ENCODE measurements at regions not wholly inside any gene's neighbourhood (a gene's known extent, or its start where the extent isn't known, plus 50 kb on each side); places are given as distances from the start of the nearest gene placed in this dataset.

DNA sequence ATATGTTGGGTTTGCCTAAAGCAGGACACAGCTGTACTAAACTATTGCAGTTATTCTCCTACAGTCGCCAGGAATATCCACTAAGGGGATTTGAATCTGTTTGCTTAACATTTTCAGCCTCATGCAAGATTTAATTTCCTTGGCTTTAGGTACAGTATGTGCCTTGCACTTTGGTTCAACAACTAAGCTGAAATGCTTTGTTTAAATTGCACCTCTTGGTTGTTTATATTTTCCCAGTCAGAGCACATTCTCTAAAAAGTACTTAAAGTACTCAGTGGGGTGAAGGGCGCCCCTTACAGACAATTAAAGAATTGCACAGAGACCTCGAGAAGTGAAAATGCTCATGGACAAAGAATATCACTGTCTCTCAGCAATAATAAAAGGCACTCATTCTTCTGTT, 107.8 kb upstream of the MTNR1B start:
- TF ChIP-seq EP300 (IDR thresholded peaks at IDR 0.05; ENCODE audit: borderline replicate concordance in 1 of 2, low read depth in 1 of 2, low read length in 1 of 2): no peak
- no peak for TF ChIP-seq TCF12 (IDR thresholded peaks at IDR 0.05)
- TF ChIP-seq JUND (IDR thresholded peaks at IDR 0.05): no peak
- TF ChIP-seq, protein P1, sequence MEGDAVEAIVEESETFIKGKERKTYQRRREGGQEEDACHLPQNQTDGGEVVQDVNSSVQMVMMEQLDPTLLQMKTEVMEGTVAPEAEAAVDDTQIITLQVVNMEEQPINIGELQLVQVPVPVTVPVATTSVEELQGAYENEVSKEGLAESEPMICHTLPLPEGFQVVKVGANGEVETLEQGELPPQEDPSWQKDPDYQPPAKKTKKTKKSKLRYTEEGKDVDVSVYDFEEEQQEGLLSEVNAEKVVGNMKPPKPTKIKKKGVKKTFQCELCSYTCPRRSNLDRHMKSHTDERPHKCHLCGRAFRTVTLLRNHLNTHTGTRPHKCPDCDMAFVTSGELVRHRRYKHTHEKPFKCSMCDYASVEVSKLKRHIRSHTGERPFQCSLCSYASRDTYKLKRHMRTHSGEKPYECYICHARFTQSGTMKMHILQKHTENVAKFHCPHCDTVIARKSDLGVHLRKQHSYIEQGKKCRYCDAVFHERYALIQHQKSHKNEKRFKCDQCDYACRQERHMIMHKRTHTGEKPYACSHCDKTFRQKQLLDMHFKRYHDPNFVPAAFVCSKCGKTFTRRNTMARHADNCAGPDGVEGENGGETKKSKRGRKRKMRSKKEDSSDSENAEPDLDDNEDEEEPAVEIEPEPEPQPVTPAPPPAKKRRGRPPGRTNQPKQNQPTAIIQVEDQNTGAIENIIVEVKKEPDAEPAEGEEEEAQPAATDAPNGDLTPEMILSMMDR (IDR thresholded peaks at IDR 0.05): no peak; the same call in 1 of the 2 replicates
- TF ChIP-seq, protein P2, sequence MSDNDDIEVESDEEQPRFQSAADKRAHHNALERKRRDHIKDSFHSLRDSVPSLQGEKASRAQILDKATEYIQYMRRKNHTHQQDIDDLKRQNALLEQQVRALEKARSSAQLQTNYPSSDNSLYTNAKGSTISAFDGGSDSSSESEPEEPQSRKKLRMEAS (IDR thresholded peaks at IDR 0.05; ENCODE audit: low read depth): no peak
- TF ChIP-seq POLR2AphosphoS5 (IDR thresholded peaks at IDR 0.05; ENCODE audit: low read depth, low read length): no peak
- TF ChIP-seq TAF1 (IDR thresholded peaks at IDR 0.05; ENCODE audit: borderline replicate concordance, low read depth, low read length): no peak
- no peak for TF ChIP-seq SMC3 (IDR thresholded peaks at IDR 0.05; ENCODE audit: low read depth, low read length)
- no peak for TF ChIP-seq RAD21 (IDR thresholded peaks at IDR 0.05; ENCODE audit: low read length)
- TF ChIP-seq EZH2phosphoT487 (IDR thresholded peaks at IDR 0.05; ENCODE audit: borderline replicate concordance, low read depth): no peak

All from SK-N-SH (cell line).